ENCODE measurements at regions not wholly inside any gene's neighbourhood (a gene's known extent, or its start where the extent isn't known, plus 50 kb on each side); places are given as distances from the start of the nearest gene placed in this dataset.

DNA sequence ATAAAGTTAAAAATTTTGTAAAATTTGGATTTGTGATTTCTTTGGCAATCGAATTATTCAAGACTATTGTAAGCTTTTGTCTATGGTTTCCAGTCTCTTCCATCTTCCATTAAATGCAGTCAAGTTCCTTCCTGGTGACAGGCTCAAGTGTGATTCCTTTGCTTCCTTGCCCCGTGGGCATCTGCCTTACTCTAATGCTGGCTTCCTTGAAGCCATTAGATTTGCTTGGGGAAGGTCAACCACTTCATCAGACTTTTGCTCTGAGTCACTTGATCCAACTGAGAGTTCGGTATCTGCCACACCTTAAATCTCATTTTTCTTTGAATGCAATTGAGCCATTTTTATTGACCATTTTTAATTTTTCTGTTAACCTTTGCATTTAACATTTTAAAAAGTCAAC, 648.8 kb downstream of the SPOCK3 start:
- TF ChIP-seq, protein P1, sequence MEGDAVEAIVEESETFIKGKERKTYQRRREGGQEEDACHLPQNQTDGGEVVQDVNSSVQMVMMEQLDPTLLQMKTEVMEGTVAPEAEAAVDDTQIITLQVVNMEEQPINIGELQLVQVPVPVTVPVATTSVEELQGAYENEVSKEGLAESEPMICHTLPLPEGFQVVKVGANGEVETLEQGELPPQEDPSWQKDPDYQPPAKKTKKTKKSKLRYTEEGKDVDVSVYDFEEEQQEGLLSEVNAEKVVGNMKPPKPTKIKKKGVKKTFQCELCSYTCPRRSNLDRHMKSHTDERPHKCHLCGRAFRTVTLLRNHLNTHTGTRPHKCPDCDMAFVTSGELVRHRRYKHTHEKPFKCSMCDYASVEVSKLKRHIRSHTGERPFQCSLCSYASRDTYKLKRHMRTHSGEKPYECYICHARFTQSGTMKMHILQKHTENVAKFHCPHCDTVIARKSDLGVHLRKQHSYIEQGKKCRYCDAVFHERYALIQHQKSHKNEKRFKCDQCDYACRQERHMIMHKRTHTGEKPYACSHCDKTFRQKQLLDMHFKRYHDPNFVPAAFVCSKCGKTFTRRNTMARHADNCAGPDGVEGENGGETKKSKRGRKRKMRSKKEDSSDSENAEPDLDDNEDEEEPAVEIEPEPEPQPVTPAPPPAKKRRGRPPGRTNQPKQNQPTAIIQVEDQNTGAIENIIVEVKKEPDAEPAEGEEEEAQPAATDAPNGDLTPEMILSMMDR (IDR thresholded peaks at IDR 0.05): no peak
- TF ChIP-seq POLR2A (IDR thresholded peaks at IDR 0.05; ENCODE audit: low read depth) (no peak), POLR2AphosphoS5 (IDR thresholded peaks at IDR 0.05) (no peak), EP300 (IDR thresholded peaks at IDR 0.05) (no peak)

Measured in esophagus muscularis mucosa (tissue), 4 donors.